K562 (cell line): ENCODE measurements at regions not wholly inside any gene's neighbourhood (a gene's known extent, or its start where the extent isn't known, plus 50 kb on each side); places are given as distances from the start of the nearest gene placed in this dataset.

ENCODE experiments used
- ATAC-seq: fragments of 200-7000 bp; cut with Tn5 transposase; 3 replicates; pipeline ENCODE4 v1.9.1; 2020; ENCODE audit warnings: moderate library complexity
- BruUV-seq: library from RNA; stranded (reverse); fragments of 400-500 nt; replicated peaks from 2 replicates; lab custom pipeline; 2021; lab: Mats Ljungman, UMichigan
- CTCF ChIA-PET: fragments of 300-600 bp; formaldehyde crosslinking; extraction: SDS; loops from one replicate; lab custom pipeline; 2021; ENCODE audit warnings: low intra/inter-chr PET ratio; lab: Yijun Ruan, JAX
- POLR2A ChIA-PET: fragments of 300-600, 350-650 bp; sonication (Branson Sonifier 250); formaldehyde crosslinking; extraction: SDS; loops from one replicate; lab custom pipeline; 2021; ENCODE audit warnings: antibody characterized with exemption, inconsistent platforms; lab: Yijun Ruan, JAX
- DNase-seq, 4 experiments: peaks; one replicate each; pipeline versions ENCODE4 v3.0.0 to v3.0.0-alpha.2; 2011 to 2018; ENCODE audit warnings: low spot score in 3 of 4, mixed read lengths in 3 of 4; ENCODE audit errors: extremely low read depth in 1 of 4
- FAIRE-seq: peaks from 2 replicates; lab custom pipeline; 2011; peaks lifted over from hg19 to GRCh38; lab: Jason Lieb, UNC
- H2AFZ ChIP-seq: 2 replicates; pipeline ENCODE4 v1.6.0; 2011; ENCODE audit warnings: low read depth, low read length, control low read depth, inconsistent platforms
- H3K27ac ChIP-seq: fragments of 200-600 bp; 3 replicates; pipeline ENCODE4 v1.8.0; 2011; ENCODE audit warnings: low read depth, mild to moderate bottlenecking, control low read depth, inconsistent platforms, low read length, moderate library complexity, mixed read lengths; ENCODE audit errors: extremely low read depth
- H3K27me3 ChIP-seq, 2 experiments: fragments of 300-600 bp in 1 of 2; 2 replicates in 1 of 2; 3 replicates in 1 of 2; pipeline versions ENCODE4 v1.6.0 to v1.8.0; 2011; ENCODE audit warnings: inconsistent platforms in 2 of 2, low read length in 2 of 2, mild to moderate bottlenecking in 1 of 2, mixed read lengths in 1 of 2, moderate library complexity in 1 of 2; ENCODE audit not compliant: control insufficient read depth in 2 of 2, insufficient read depth in 2 of 2
- H3K36me3 ChIP-seq: fragments of 300-600 bp; 3 replicates; pipeline ENCODE4 v1.8.0; 2011; ENCODE audit warnings: mild to moderate bottlenecking, low read length, inconsistent platforms; ENCODE audit not compliant: control insufficient read depth, insufficient read depth
- H3K4me1 ChIP-seq, 2 experiments: fragments of 200-600 bp in 1 of 2; replicated peaks in 1 of 2; 2 replicates in 1 of 2; 3 replicates in 1 of 2; pipeline versions ENCODE4 v1.5.1 to v1.8.0; 2011; ENCODE audit warnings: inconsistent platforms in 2 of 2, low read length in 2 of 2, mild to moderate bottlenecking in 1 of 2, mixed read lengths in 1 of 2, moderate library complexity in 1 of 2; ENCODE audit not compliant: control insufficient read depth in 2 of 2, insufficient read depth in 2 of 2
- H3K4me2 ChIP-seq: 2 replicates; pipeline ENCODE4 v1.6.1; 2011; ENCODE audit warnings: low read length, control low read depth, inconsistent platforms, mixed read lengths; ENCODE audit not compliant: insufficient read depth
- H3K4me3 ChIP-seq: fragments of 200-600 bp; sonication (generic), shearing (Covaris generic); 2 replicates; pipeline ENCODE4 v1.5.1; 2016; ENCODE audit warnings: control low read depth, inconsistent platforms
- H3K79me2 ChIP-seq: fragments of 200-600 bp; 3 replicates; pipeline ENCODE4 v1.8.0; 2011; ENCODE audit warnings: low read length, inconsistent platforms; ENCODE audit not compliant: control insufficient read depth, insufficient read depth
- H3K9ac ChIP-seq, 2 experiments: 2 replicates each; pipeline versions ENCODE4 v1.6.0 to v1.6.1; 2011; ENCODE audit warnings: low read depth in 2 of 2, low read length in 2 of 2, control low read depth in 1 of 2, inconsistent platforms in 1 of 2, mild to moderate bottlenecking in 1 of 2, mixed read lengths in 1 of 2; ENCODE audit not compliant: insufficient read depth in 1 of 2
- H3K9me1 ChIP-seq: one replicate; pipeline ENCODE4 v1.6.0; 2011; ENCODE audit warnings: inconsistent platforms, mild to moderate bottlenecking, low read length, moderate library complexity; ENCODE audit not compliant: control insufficient read depth, insufficient read depth
- H3K9me3 ChIP-seq: replicated peaks from 2 replicates; pipeline ENCODE4 v1.5.1; 2011; ENCODE audit warnings: low read depth, low read length, inconsistent platforms; ENCODE audit not compliant: control insufficient read depth, insufficient read depth
- H4K20me1 ChIP-seq: replicated peaks from 2 replicates; pipeline ENCODE4 v1.6.1; 2011; ENCODE audit warnings: low read length, inconsistent platforms, mixed read lengths; ENCODE audit not compliant: control insufficient read depth, insufficient read depth
- BMI1 ChIP-seq: fragments of 150-350 bp; IDR thresholded peaks from 2 replicates; pipeline ENCODE4 v1.6.1; 2014; ENCODE audit warnings: low read length
- CCAR2 ChIP-seq: fragments of 200-400 bp; formaldehyde crosslinking; IDR thresholded peaks from 2 replicates; pipeline ENCODE4 v1.6.1; 2017; ENCODE audit warnings: mild to moderate bottlenecking, low read depth, low read length
- FOXA3 ChIP-seq, 2 experiments: fragments of 450-650 bp in 1 of 2; sonication (generic) in 1 of 2; formaldehyde crosslinking; IDR thresholded peaks in 1 of 2; conservative IDR thresholded peaks in 1 of 2; 2 replicates each; pipeline versions ENCODE4 v1.4.0 to v1.8.0; 2020 to 2022; ENCODE audit warnings: mild to moderate bottlenecking in 2 of 2, missing genetic modification reagents in 1 of 2
- GABPB2 ChIP-seq: fragments of 250-450 bp; sonication (Bioruptor Pico); conservative IDR thresholded peaks from 2 replicates; pipeline ENCODE4 v1.5.1; 2021; ENCODE audit warnings: mild to moderate bottlenecking
- KHSRP ChIP-seq: fragments of 450-650 bp; IDR thresholded peaks from 2 replicates; pipeline ENCODE4 v1.6.1; 2017
- RB1 ChIP-seq: fragments of 450-650 bp; IDR thresholded peaks from 2 replicates; pipeline ENCODE4 v1.6.1; 2017; ENCODE audit warnings: low read depth, mild to moderate bottlenecking
- SMAD3 ChIP-seq: fragments of 450-650 bp; formaldehyde crosslinking; conservative IDR thresholded peaks from 2 replicates; pipeline ENCODE4 v1.4.0; 2020; ENCODE audit warnings: mild to moderate bottlenecking
- ZBTB17 ChIP-seq: fragments of 450-650 bp; formaldehyde crosslinking; IDR thresholded peaks from 2 replicates; pipeline ENCODE4 v1.4.0; 2020; ENCODE audit warnings: mild to moderate bottlenecking
- ZC3H8 ChIP-seq: fragments of 450-650 bp; IDR thresholded peaks from 2 replicates; pipeline ENCODE4 v1.6.1; 2017
- ZNF184 ChIP-seq: sonication (generic); formaldehyde crosslinking; IDR thresholded peaks from 2 replicates; pipeline ENCODE4 v1.5.0; 2020; ENCODE audit warnings: missing genetic modification reagents
- ZNF224 ChIP-seq: sonication (generic); formaldehyde crosslinking; IDR thresholded peaks from 2 replicates; pipeline ENCODE4 v1.8.0; 2022; ENCODE audit warnings: mild to moderate bottlenecking, missing genetic modification reagents
- ZNF384 ChIP-seq: IDR thresholded peaks from 2 replicates; pipeline ENCODE4 v1.6.1; 2012; ENCODE audit warnings: low read depth, low read length, improper control_type of control experiment
- ZNF398 ChIP-seq: fragments of 250-450 bp; sonication (Bioruptor Pico); IDR thresholded peaks from 2 replicates; pipeline ENCODE4 v1.8.0; 2021; ENCODE audit warnings: moderate library complexity, mild to moderate bottlenecking, inconsistent platforms
- ZNF436 ChIP-seq: fragments of 250-450, 450-650 bp; sonication (Bioruptor Pico); formaldehyde crosslinking; IDR thresholded peaks from 2 replicates; pipeline ENCODE4 v1.7.0; 2020; ENCODE audit warnings: mild to moderate bottlenecking
- WGBS: fragments of 100-300 bp; shearing (Covaris generic); methylation state at CpG from one replicate; pipeline ENCODE4 v1.1.6; 2016; ENCODE audit warnings: low coverage, mixed read lengths; ENCODE audit not compliant: insufficient coverage; ENCODE audit errors: missing lambda C conversion rate; 5-methylcytosine and 5-hydroxymethylcytosine counted together
- in situ Hi-C: fragments of 300-500 bp; cut with MboI; formaldehyde crosslinking; loops from 4 replicates; pipeline ENCODE4 v1.15.0; 2018; ENCODE audit warnings: inconsistent platforms, mixed read lengths
- intact Hi-C: fragments of 100-400 bp; cut with micrococcal nuclease; formaldehyde crosslinking; loops from 2 replicates; pipeline ENCODE4 v1.14.2; 2022
- TF ChIP-seq, protein P1 (sequence below): sonication (generic); formaldehyde crosslinking; IDR thresholded peaks from 2 replicates; pipeline ENCODE4 v1.8.1; 2023; ENCODE audit warnings: mild to moderate bottlenecking, missing genetic modification reagents

DNA sequence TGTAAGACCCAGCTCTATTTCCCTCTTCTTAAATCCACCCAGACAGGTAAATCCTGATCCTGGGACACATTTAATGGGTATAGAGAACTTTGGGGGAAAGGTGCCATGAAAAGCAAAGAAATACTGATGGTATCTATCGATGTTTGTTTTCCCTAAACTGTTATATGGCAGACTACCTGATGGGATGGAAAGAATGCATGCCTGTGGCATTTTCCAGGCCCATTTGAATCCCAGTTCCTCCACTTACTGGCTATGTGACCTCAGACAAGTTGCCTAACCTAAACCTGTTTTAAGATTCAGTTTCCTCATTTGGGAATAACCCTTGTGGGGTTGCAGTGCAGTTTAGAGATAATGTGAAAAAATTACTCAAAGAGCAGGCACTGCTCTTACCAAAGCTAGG lies 404.5 kb downstream of the FUT8 start:
- in situ Hi-C loops (no loop called here), intact Hi-C loops (no loop called here)
- Histone ChIP-seq H3K9me1 (no peaks in the 10 kb centered on the region), H3K4me2 (no peak overlapping the region), H3K4me3 (no peak overlapping the region), H3K27ac (no peak overlapping the region), H3K36me3 (no peaks in the 10 kb centered on the region), H3K27me3 (peaks cover 0 to 7% of the 10 kb centered on the region in 2 experiments; a peak in 2 of 5 replicates), H3K4me1 (no peaks in the 10 kb centered on the region), H3K9ac (no peak overlapping the region), H2AFZ (no peak overlapping the region), H3K9me3 (no peaks in the 10 kb centered on the region), H3K79me2 (no peaks in the 10 kb centered on the region), H4K20me1 (no peaks in the 10 kb centered on the region)
- ATAC-seq (no peak), DNase-seq (no peak), FAIRE-seq (no peak)
- TF ChIP-seq GABPB2 (CRISPR knock-in tag), result no peak
- no peak for TF ChIP-seq FOXA3 (CRISPR knock-in tag; conservative IDR thresholded peaks at IDR 0.05 in 1 of 2, IDR thresholded peaks at IDR 0.05 in 1 of 2)
- TF ChIP-seq ZNF184, result no peak
- no peak for TF ChIP-seq ZNF436 (CRISPR knock-in tag)
- TF ChIP-seq ZNF224 (CRISPR knock-in tag), result no peak
- TF ChIP-seq ZC3H8, result no peak
- CTCF ChIA-PET, result no interaction called here
- POLR2A ChIA-PET, result no interaction called here
- BruUV-seq, result no TSS peak
- WGBS, result 0% methylated on average over 1 of the region's 1 CpG

- 2% methylated on average over 5 of the region's 5 CpGs for WGBS
- no peak overlapping the region for H3K9ac ChIP-seq
- no TSS peak for BruUV-seq
- TF ChIP-seq ZBTB17 (CRISPR knock-in tag) (no peak), RB1 (no peak), SMAD3 (CRISPR knock-in tag) (no peak), ZNF398 (no peak), ZNF384 (no peak), KHSRP (no peak), BMI1 (no peak), CCAR2 (no peak), ZNF224 (CRISPR knock-in tag) (no peak)
- TF ChIP-seq, protein P1, sequence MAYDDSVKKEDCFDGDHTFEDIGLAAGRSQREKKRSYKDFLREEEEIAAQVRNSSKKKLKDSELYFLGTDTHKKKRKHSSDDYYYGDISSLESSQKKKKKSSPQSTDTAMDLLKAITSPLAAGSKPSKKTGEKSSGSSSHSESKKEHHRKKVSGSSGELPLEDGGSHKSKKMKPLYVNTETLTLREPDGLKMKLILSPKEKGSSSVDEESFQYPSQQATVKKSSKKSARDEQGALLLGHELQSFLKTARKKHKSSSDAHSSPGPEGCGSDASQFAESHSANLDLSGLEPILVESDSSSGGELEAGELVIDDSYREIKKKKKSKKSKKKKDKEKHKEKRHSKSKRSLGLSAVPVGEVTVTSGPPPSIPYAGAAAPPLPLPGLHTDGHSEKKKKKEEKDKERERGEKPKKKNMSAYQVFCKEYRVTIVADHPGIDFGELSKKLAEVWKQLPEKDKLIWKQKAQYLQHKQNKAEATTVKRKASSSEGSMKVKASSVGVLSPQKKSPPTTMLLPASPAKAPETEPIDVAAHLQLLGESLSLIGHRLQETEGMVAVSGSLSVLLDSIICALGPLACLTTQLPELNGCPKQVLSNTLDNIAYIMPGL (CRISPR knock-in tag), result no peak
These were observed 407.0 kb downstream of the FUT8 start for GRCh38 chr14:65819569-65819968.

More at GRCh38 chr14:65819569-65819968, 407.0 kb downstream of the FUT8 start:
- H3K27ac ChIP-seq, result no peak overlapping the region
- no peak overlapping the region for H3K4me2 ChIP-seq
- H3K4me1 ChIP-seq, result no peaks in the 10 kb centered on the region
- no peaks in the 10 kb centered on the region for H3K36me3 ChIP-seq
- H2AFZ ChIP-seq, result no peak overlapping the region
- H3K9me3 ChIP-seq, result no peaks in the 10 kb centered on the region
- DNase-seq (no peak), FAIRE-seq (no peak), ATAC-seq (no peak)
- peaks cover 0 to 15% of the 10 kb centered on the region in 2 experiments; a peak in 2 of 5 replicates for H3K27me3 ChIP-seq
- no peak overlapping the region for H3K4me3 ChIP-seq
- in situ Hi-C loops (no loop called here), intact Hi-C loops (no loop called here)
- CTCF ChIA-PET, result no interaction called here
- no peaks in the 10 kb centered on the region for H3K79me2 ChIP-seq
- no peaks in the 10 kb centered on the region for H3K9me1 ChIP-seq
- POLR2A ChIA-PET, result interaction anchor here (0.6 kb wide), 1 partner anchor 1273 kb away, joined by 4 read pairs; no protein-coding TSS in a partner anchor
- H4K20me1 ChIP-seq, result no peaks in the 10 kb centered on the region
